Cardiac muscle cell (in vitro differentiated cells and primary cell): ENCODE measurements at regions not wholly inside any gene's neighbourhood (a gene's known extent, or its start where the extent isn't known, plus 50 kb on each side); places are given as distances from the start of the nearest gene placed in this dataset.

Experiments
- DNase-seq, 2 donors: peaks; one replicate each; pipeline versions ENCODE4 v3.0.0 to v3.0.0-alpha.2; 2010 to 2017; ENCODE audit warnings: low read depth in 1 of 2, low spot score in 1 of 2
- H3K27ac ChIP-seq: fragments of 200-600 bp; sonication (generic); 2 replicates; pipeline ENCODE4 v1.5.1; 2016
- H3K27me3 ChIP-seq: fragments of 200-600 bp; sonication (generic); 2 replicates; pipeline ENCODE4 v1.6.0; 2016; ENCODE audit warnings: control low read depth
- H3K36me3 ChIP-seq: fragments of 200-600 bp; sonication (generic); 2 replicates; pipeline ENCODE4 v1.5.1; 2016; ENCODE audit warnings: control low read depth
- H3K4me1 ChIP-seq: fragments of 200-600 bp; sonication (generic); 2 replicates; pipeline ENCODE4 v1.8.1; 2017; ENCODE audit warnings: low read depth, mild to moderate bottlenecking, mixed run types
- H3K4me3 ChIP-seq: fragments of 200-600 bp; sonication (generic); 2 replicates; pipeline ENCODE4 v1.5.1; 2016; ENCODE audit warnings: mild to moderate bottlenecking
- H3K9me3 ChIP-seq: fragments of 200-600 bp; sonication (generic); 2 replicates; pipeline ENCODE4 v1.5.1; 2017; ENCODE audit warnings: low read depth, mild to moderate bottlenecking, control low read depth
- TF ChIP-seq, protein P1 (sequence below): IDR thresholded peaks from 2 replicates; pipeline ENCODE4 v1.5.1; 2012; ENCODE audit warnings: low read depth, mild to moderate bottlenecking, low read length

- TF ChIP-seq, protein P1, sequence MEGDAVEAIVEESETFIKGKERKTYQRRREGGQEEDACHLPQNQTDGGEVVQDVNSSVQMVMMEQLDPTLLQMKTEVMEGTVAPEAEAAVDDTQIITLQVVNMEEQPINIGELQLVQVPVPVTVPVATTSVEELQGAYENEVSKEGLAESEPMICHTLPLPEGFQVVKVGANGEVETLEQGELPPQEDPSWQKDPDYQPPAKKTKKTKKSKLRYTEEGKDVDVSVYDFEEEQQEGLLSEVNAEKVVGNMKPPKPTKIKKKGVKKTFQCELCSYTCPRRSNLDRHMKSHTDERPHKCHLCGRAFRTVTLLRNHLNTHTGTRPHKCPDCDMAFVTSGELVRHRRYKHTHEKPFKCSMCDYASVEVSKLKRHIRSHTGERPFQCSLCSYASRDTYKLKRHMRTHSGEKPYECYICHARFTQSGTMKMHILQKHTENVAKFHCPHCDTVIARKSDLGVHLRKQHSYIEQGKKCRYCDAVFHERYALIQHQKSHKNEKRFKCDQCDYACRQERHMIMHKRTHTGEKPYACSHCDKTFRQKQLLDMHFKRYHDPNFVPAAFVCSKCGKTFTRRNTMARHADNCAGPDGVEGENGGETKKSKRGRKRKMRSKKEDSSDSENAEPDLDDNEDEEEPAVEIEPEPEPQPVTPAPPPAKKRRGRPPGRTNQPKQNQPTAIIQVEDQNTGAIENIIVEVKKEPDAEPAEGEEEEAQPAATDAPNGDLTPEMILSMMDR = no peak
- Histone ChIP-seq H3K36me3 (no peaks in the 10 kb centered on the region), H3K4me1 (no peaks in the 10 kb centered on the region), H3K4me3 (no peak overlapping the region), H3K9me3 (no peaks in the 10 kb centered on the region), H3K27ac (no peak overlapping the region), H3K27me3 (no peaks in the 10 kb centered on the region)
- peak in 1 of 2 donors; percentile 70 for DNase-seq
Measured at GRCh38 chr16:16797239-16797638, 418.3 kb downstream of the NPIPA7 start.

- H3K4me3 ChIP-seq = no peak overlapping the region
- H3K36me3 ChIP-seq = no peaks in the 10 kb centered on the region
- H3K4me1 ChIP-seq = no peaks in the 10 kb centered on the region
- TF ChIP-seq, protein P1 = no peak
- H3K9me3 ChIP-seq = no peaks in the 10 kb centered on the region
- H3K27me3 ChIP-seq = no peaks in the 10 kb centered on the region
- no peak overlapping the region for H3K27ac ChIP-seq
- no peak for DNase-seq
Measured at GRCh38 chr16:16798504-16798903, 419.6 kb downstream of the NPIPA7 start.

- Histone ChIP-seq H3K27me3 (no peaks in the 10 kb centered on the region), H3K27ac (no peak overlapping the region), H3K4me3 (no peak overlapping the region), H3K4me1 (no peaks in the 10 kb centered on the region), H3K9me3 (no peaks in the 10 kb centered on the region), H3K36me3 (no peaks in the 10 kb centered on the region)
- no peak for DNase-seq
- TF ChIP-seq, protein P1 = no peak
Measured at GRCh38 chr16:16805809-16806208, 426.9 kb downstream of the NPIPA7 start.

- Histone ChIP-seq H3K27me3 (no peaks in the 10 kb centered on the region), H3K4me1 (no peaks in the 10 kb centered on the region), H3K36me3 (no peaks in the 10 kb centered on the region), H3K9me3 (no peaks in the 10 kb centered on the region), H3K27ac (no peak overlapping the region), H3K4me3 (no peak overlapping the region)
- no peak for DNase-seq
- TF ChIP-seq, protein P1 = no peak
Measured at GRCh38 chr16:16815641-16816040, 436.7 kb downstream of the NPIPA7 start.

DNA sequence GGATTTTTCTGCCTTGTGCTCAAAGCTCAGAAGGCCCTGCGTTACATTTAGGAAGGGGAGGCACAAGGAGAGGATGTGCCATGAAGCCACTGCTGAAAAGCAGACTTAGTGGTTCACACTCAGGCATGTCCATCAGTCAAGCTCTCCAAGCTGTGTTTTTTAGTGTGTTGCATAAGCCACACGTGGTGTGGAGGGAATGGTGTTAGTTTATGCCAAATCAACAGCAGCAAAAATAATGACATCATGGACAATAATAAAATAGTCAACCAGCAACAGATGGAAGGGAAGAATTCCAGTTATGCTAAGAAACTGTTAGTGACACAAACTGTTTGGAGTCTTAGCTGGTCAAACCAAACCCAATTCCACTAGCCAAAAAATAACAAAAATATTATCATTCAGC lies 438.3 kb downstream of the NPIPA7 start:
- no peaks in the 10 kb centered on the region for H3K27me3 ChIP-seq
- H3K27ac ChIP-seq = no peak overlapping the region
- TF ChIP-seq, protein P1 = no peak

GRCh38 chr16:16821261-16821660 lies 442.3 kb downstream of the NPIPA7 start:
- H3K4me3 ChIP-seq = no peak overlapping the region
- TF ChIP-seq, protein P1 = no peak

More for the DNA sequence above, 438.3 kb downstream of the NPIPA7 start:
- Histone ChIP-seq H3K4me1 (no peaks in the 10 kb centered on the region), H3K9me3 (no peaks in the 10 kb centered on the region), H3K36me3 (no peaks in the 10 kb centered on the region), H3K4me3 (no peak overlapping the region)
- DNase-seq = no peak

More at GRCh38 chr16:16821261-16821660, 442.3 kb downstream of the NPIPA7 start:
- Histone ChIP-seq H3K36me3 (no peaks in the 10 kb centered on the region), H3K27me3 (no peaks in the 10 kb centered on the region), H3K4me1 (no peaks in the 10 kb centered on the region), H3K27ac (no peak overlapping the region), H3K9me3 (no peaks in the 10 kb centered on the region)
- no peak for DNase-seq
